HUDEP-2 (cell line): ENCODE measurements at regions not wholly inside any gene's neighbourhood (a gene's known extent, or its start where the extent isn't known, plus 50 kb on each side); places are given as distances from the start of the nearest gene placed in this dataset.
A peak's percentile ranks its signal among the peaks of the same experiment; 100 is the strongest.
"Not testable (repeated sequence)": the region's sequence is repeated elsewhere in the genome, so short reads cannot be mapped to it uniquely, and the experiment has no call there.

Experiments used
- DNase-seq, 76 experiments: peaks; one replicate each; lab custom pipeline; 2025; ENCODE audit not compliant: unreplicated experiment in 76 of 76; lab: John Stamatoyannopoulos, UW

DNA sequence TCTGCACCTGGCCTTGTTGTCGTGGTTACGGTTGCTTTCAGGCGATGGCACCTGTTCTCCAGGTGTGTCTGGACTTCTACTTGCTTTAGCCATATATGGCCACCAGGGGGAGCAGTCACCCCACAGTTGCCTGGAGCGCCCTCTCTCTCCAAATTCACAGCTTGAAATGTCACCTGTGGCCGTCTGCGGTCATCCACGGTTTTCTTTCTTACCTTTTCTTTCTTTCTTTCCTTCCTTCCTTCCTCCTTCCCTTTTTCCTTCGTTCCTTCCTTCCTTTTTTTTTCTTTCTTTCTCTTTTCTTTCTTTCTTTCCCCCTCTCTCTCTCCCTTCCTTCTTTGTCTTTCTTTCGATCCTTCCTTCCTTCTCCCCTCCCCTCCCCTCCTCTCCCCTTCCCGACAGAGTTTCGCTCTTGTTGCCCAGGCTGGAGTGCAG is 150.5 kb upstream of the VKORC1L1 start:
- DNase-seq: peak in 38 of 76 experiments; percentile 1 to 50 (median 6)

GRCh38 chr7:65727182-65727581 is 145.7 kb upstream of the VKORC1L1 start:
- not testable (repeated sequence) for DNase-seq

GRCh38 chr7:65731129-65731528 is 141.7 kb upstream of the VKORC1L1 start:
- DNase-seq: no peak

DNA sequence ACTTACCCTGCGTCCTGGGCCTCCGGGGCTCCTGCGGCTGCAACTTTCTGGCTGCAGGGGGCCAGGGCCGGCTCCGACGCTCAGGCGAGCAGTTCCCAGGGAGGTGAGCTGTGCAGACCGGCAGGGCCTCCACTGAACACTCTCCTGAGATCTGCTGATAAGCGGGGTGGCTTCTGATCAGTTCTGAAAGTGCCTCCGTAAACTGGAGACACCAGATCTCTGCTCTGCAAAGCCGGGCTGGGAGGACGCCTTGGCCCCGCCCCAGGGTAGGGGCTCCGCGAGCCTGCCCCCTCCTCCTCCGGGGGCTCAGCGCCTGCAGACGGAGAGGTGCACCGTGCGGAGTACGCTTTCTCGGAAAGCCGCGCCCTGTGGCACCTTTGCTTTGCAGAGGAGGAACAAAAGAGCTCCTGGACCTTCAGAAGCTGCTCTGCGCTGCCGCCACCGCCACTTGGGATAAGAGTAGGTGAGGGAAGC is 141.3 kb upstream of the VKORC1L1 start:
- no peak for DNase-seq

DNA sequence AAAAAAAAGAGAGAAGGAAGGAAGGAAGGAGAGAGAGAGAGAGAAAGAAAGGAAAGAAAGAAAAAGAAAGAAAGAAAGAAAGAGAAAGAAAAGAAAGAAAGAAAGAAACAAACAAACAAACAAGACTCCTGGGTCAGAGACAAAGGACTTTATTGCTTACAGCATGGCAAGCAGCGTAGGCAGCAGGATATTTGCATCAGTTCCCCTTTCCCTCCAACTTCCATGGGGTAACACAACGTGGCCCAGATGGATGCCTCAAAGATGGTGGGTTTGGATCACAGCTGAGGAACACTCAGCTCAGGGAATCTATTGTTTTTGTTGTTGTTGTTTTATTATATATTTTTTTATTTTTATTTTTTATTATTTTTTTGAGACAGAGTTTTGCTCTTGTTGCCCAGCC is 128.5 kb upstream of the VKORC1L1 start:
- DNase-seq: no peak

GRCh38 chr7:65746398-65746669 is 126.5 kb upstream of the VKORC1L1 start:
- no peak for DNase-seq

DNA sequence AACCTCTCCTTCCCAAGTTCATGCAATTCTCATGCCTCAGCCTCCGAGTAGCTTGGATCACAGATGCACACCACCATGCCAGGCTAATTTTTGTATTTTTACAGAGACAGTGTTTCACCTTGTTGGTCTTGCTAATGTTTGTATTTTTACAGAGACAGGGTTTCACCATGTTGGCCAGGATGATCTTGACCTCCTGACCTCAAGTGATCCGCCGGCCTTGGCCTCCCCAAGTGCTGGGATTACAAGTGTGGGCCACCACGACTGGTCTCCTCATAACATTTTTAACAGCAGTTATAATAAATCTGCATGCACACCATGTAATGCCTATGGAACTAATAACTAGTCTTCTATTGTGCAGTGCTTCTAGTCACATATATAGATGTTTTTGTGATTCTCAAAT is 123.8 kb upstream of the VKORC1L1 start:
- DNase-seq: no peak

GRCh38 chr7:65749518-65749917 is 123.4 kb upstream of the VKORC1L1 start:
- DNase-seq: no peak

DNA sequence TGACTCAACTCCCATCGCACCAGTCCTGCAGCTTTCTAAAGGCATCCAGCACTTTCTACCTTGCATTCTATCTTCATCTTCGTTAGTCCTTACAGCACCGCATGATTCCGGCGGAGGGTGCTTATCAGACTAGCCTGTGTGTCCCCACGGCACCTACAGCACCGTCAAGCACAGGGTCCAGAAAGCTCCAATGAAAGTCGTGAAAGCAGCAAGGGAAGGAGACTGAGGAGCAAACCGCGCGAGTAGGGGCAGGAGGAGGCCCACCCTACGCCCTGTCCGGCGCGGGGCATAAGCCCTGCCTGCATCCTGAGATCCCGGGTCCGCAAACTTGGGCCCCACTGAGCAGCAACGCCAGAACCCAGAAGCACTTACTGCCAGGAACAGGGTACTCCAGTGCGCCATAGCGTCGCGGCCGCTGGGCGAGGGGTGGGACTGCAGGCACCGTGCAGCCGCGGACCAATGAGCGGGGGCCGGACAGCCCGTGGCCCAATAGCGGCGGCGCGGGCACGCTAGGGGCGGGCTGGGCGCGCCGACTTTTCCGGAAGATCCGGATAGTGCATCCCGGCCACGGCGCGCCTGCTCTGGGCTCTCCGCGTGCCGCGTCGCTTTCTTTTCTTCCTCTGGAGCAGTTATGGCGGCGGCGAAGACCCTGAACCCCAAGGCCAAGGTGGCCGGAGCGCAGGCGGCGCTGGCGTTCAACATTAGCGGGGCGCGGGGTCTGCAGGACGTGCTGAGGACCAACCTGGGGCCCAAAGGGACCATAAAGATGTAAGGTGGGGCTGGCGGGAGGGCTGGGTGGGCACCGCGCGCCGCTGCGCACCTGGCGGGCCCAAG is 122.1 kb upstream of the VKORC1L1 start:
- peak in 73 of 76 experiments; percentile 21 to 88 (median 71) for DNase-seq

- DNase-seq: not testable (repeated sequence)
Measured at GRCh38 chr7:65754070-65754469, 118.8 kb upstream of the VKORC1L1 start.

DNA sequence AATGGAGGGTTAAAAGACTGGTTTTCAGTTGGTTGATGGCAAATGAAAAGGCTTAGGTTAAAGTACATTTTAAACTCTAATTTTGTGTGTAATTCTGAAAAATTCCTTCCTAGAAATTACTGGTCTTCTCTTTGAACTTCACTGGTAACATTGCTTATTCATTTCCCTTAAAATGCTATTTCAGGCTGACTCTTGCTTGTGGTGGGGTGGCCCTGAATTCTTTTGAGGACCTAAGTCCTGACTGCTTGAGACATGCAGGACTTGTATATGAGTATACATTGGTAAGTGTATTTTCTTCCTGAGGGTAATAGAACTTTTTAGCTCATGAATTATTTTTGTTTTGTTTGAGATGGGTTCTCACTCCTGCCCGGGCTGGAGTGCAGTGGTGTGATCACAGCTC is 113.9 kb upstream of the VKORC1L1 start:
- DNase-seq: not testable (repeated sequence)

DNA sequence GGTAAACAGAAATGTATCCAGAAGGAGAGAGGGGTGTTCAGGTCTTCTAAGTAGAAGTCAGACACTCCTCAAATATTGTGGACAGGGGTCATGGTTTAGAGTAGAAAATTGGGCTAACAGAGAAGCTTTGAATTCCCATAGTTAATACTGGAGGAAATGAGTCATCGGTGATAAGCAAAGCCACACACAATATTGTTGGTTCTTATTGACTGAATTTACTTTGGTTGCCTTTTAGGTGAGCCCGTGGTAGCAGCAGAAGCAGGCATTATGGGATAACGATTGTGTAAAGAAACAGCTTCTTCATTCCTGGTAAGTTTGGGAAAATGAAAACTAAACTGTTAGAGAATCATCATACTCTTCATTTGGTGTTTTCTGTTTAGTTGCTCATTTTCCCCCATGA is 110.2 kb upstream of the VKORC1L1 start:
- peak in 2 of 76 experiments; percentile 0 to 1 for DNase-seq

- DNase-seq: not testable (repeated sequence)
Measured at GRCh38 chr7:65763114-65763513, 109.8 kb upstream of the VKORC1L1 start.

- DNase-seq: peak in 75 of 76 experiments; percentile 24 to 93 (median 83)
Measured at GRCh38 chr7:65770473-65771225, 102.2 kb upstream of the VKORC1L1 start.

DNA sequence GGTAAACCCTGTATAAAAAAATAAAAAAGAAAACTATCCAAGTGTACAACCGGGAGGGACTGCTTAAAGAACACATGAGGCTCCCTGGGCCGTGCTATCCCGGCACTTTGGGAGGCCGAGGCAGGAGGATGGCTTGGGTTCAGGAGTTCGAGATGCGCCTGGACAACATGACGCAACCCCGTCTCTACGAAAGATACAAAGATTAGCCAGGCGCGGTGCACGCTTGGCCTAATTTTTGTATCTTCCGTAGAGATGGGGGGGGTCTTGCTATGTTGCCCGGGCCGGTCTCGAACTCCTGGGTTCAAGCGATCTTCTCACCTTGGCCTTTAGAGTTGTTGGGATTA is 101.7 kb upstream of the VKORC1L1 start:
- not testable (repeated sequence) for DNase-seq

GRCh38 chr7:65776677-65777076 is 96.2 kb upstream of the VKORC1L1 start:
- not testable (repeated sequence) for DNase-seq

DNA sequence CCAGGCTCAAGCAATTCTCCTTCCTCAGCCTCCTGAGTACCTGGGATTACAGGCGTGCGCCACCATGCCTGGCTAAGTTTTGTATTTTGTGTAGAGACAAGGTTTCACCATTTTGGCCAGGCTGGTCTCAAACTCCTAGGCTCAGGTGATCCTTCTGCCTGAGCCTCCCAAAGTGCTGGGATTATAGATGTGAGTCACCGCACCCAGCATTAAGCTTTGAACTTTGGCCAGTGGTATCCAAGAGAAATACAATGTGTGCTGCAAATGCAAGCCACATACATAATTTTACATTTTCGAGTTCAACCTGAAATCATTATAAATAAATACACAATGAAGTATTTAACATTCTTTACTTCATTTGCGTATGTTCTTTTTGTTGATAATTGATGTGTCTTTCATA is 82.9 kb upstream of the VKORC1L1 start:
- not testable (repeated sequence) for DNase-seq

DNA sequence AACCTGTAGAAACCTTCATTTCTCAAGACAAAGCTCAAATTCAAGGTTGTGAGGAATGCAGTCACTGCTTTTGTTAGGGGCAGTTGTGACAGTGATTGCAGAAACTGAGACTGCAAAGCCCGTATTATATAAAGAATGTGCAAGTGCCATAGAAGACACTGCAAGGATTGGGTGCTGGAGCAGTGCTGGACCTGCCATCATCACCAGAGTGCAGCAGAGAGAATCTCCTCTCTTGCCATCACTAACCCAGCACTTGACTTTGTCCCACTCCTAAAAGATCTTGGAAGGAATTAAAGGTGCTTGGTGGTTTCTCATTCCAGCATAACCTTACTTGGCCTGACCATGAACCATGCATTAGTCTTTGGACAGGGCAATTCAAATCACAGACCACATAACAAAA is 81.1 kb upstream of the VKORC1L1 start:
- peak in 1 of 76 experiments; percentile 5 for DNase-seq

DNA sequence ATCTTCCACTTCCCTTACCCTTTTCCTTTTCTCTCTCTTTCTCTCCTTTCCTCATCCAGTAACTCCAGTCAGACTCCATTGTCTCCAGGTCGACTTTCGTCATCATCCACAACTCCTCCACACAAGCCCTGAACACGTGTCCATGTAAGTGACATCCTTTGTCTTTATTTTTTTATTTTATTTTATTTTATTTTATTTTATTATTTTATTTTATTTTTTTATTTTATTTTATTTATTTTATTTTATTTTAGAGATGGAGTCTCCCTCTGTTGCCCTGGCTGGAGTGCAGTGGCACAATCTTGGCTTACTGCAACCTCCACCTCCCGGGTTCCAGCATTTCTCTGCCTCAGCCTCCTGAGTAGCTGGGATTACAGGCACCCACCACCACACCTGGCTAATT is 80.1 kb upstream of the VKORC1L1 start:
- DNase-seq: not testable (repeated sequence)

- DNase-seq: not testable (repeated sequence)
Measured at GRCh38 chr7:65794671-65795391, 78.0 kb upstream of the VKORC1L1 start.

- not testable (repeated sequence) for DNase-seq
Measured at GRCh38 chr7:65795392-65795716, 77.5 kb upstream of the VKORC1L1 start.
